MM.1S (cell line): ENCODE measurements at regions not wholly inside any gene's neighbourhood (a gene's known extent, or its start where the extent isn't known, plus 50 kb on each side); places are given as distances from the start of the nearest gene placed in this dataset.

Source experiments
- EZH2 ChIP-seq: fragments of 300-600 bp; sonication (generic); optimal IDR thresholded peaks from 2 replicates; pipeline ENCODE3; 2017; ENCODE audit warnings: low read depth, mild to moderate bottlenecking, antibody characterized with exemption, low read length, mixed read lengths
- EZH2phosphoT487 ChIP-seq: fragments of 300-600 bp; sonication (generic); IDR thresholded peaks from 2 replicates; pipeline ENCODE4 v1.6.1; 2018; ENCODE audit warnings: antibody characterized with exemption, low read length
- TF ChIP-seq, protein P1 (sequence below): fragments of 300-600 bp; sonication (generic); IDR thresholded peaks from 2 replicates; pipeline ENCODE4 v1.5.1; 2016; ENCODE audit warnings: antibody characterized with exemption, low read length, mixed read lengths

DNA sequence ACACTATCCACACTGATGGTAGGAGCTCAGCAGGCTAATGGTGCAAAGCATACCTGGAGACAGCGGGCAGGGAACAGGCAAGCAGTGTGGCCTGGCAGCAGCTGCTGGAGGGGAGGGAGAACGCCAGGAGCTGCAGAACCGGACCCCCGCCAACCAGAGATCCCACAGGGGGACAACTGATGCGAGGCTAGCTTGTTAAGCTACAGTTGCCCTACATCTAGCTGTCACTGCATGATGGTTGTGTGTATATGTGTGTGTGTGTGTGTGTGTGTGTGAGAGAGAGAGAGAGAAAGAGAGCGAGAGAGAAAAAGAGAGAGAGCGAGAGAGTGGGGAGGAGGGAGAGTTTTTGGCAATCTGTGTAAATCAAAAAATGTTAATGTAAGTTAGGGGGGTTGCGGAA, 69.7 kb upstream of the NHSL1 start:
- TF ChIP-seq, protein P1, sequence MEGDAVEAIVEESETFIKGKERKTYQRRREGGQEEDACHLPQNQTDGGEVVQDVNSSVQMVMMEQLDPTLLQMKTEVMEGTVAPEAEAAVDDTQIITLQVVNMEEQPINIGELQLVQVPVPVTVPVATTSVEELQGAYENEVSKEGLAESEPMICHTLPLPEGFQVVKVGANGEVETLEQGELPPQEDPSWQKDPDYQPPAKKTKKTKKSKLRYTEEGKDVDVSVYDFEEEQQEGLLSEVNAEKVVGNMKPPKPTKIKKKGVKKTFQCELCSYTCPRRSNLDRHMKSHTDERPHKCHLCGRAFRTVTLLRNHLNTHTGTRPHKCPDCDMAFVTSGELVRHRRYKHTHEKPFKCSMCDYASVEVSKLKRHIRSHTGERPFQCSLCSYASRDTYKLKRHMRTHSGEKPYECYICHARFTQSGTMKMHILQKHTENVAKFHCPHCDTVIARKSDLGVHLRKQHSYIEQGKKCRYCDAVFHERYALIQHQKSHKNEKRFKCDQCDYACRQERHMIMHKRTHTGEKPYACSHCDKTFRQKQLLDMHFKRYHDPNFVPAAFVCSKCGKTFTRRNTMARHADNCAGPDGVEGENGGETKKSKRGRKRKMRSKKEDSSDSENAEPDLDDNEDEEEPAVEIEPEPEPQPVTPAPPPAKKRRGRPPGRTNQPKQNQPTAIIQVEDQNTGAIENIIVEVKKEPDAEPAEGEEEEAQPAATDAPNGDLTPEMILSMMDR: no peak
- TF ChIP-seq EZH2phosphoT487: no peak
- no peak for TF ChIP-seq EZH2
